ENCODE measurements at regions not wholly inside any gene's neighbourhood (a gene's known extent, or its start where the extent isn't known, plus 50 kb on each side); places are given as distances from the start of the nearest gene placed in this dataset.

DNA sequence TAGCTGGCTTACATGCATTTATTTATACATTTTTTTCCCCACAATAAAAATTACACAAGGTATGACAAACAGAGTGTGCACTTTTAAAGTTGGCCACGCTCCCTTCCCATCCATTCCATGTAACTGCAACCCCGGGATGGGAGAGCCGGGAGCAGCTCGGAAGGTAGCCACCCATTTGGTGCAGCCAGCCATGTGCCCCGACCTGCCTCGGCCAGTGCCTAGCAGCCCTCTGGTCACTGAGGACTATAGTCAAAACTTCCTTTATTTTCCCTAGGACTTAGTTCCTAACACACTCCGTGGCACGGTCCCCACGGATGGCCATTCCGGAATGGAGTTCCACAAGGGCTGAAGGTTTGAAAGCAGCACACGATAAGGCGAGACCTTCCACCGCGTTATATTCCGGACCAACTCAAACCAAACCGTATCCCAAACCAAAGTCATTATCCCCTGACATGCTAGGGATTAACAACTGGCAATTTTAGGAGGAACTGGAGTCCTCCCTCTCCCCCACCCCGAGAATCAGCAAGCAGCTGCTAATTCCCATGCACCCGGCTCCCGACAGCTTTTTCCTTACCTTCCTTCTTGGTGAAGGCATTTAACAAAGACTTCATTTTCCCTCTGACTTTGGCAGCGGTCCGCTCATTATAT is 426.4 kb downstream of the SHANK2 start:
- TF ChIP-seq, protein P1, sequence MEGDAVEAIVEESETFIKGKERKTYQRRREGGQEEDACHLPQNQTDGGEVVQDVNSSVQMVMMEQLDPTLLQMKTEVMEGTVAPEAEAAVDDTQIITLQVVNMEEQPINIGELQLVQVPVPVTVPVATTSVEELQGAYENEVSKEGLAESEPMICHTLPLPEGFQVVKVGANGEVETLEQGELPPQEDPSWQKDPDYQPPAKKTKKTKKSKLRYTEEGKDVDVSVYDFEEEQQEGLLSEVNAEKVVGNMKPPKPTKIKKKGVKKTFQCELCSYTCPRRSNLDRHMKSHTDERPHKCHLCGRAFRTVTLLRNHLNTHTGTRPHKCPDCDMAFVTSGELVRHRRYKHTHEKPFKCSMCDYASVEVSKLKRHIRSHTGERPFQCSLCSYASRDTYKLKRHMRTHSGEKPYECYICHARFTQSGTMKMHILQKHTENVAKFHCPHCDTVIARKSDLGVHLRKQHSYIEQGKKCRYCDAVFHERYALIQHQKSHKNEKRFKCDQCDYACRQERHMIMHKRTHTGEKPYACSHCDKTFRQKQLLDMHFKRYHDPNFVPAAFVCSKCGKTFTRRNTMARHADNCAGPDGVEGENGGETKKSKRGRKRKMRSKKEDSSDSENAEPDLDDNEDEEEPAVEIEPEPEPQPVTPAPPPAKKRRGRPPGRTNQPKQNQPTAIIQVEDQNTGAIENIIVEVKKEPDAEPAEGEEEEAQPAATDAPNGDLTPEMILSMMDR (IDR thresholded peaks at IDR 0.05): no peak
- no peaks in the 10 kb centered on the region for H3K27me3 ChIP-seq
- H3K36me3 ChIP-seq: no peaks in the 10 kb centered on the region
- DNase-seq (ENCODE audit: low spot score): no peak
- H3K9me3 ChIP-seq: no peaks in the 10 kb centered on the region
- H3K27ac ChIP-seq: no peak overlapping the region
- H3K4me3 ChIP-seq: peak overlapping the region in 1 of 2 donors; percentile 25
- H3K4me1 ChIP-seq: peaks cover 0 to 8% of the 10 kb centered on the region in 2 donors

DNA sequence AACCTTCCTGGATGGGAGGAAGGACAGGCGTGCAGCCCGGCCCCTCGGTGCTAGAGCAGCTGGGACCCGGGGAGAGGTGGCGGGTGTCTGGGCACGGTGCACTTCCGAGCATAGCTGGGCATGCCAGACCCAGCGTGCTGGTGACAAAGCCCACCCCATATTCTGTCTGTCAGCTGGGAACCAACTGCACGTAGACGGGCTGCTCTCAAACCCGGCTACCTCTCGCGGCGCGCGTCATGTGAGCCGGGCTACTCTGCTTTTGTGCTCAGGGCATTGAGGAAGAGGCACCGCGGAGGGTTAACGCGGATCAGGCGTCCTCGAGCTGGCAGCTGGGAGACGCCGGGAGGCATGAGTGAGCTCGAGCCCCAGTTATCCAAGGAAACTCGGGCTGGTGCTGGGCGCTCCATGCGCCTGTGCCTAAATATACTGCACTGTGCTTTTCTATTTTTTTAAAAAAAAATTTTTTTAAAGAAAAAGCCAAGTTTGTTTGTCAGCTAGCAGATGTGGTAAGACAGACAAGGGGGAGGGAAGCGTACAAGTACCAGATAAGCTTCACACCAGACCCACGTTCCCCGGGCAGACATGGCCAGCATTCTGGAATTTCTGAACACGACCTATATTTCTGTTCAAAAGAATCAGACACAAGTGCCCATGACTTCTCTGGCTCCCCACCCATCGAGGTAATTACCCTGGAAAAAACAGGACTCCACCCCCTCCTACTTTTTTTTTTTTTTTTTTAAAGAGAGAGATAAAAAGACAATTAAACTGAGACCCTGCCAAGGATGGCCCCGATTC is 425.6 kb downstream of the SHANK2 start:
- no peaks in the 10 kb centered on the region for H3K27me3 ChIP-seq
- no peak for DNase-seq (ENCODE audit: low spot score)
- H3K4me3 ChIP-seq: peak overlapping the region in 1 of 2 donors; percentile 25

DNA sequence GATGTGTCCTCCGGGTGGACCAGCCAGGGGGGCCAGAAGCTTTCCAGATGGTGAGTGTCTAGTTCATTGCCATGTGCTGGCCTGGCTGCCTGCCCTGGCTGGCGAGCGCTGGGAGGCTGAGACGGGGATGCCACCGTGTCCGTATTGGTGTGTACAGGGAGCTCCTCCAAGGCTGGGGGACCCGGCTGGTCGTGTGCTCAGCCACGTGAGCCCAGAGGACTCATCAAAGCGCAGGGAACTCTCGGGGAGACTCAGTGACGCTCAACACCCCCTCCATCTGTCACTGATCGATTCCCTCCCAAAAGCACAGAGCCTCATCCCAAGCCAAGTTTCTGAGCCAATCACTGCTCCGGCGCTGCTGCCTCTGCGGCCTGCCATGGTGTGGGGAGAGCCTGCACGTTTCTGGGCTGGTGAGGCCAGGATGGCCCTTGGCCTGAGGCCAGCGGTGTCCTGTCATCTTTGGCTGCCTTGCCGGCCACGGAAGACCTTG is 423.7 kb downstream of the SHANK2 start:
- Histone ChIP-seq H3K4me3 (no peak overlapping the region), H3K4me1 (peaks cover 0 to 8% of the 10 kb centered on the region in 2 donors), H3K9me3 (no peaks in the 10 kb centered on the region), H3K27ac (no peak overlapping the region), H3K27me3 (no peaks in the 10 kb centered on the region), H3K36me3 (no peaks in the 10 kb centered on the region)
- no peak for DNase-seq (ENCODE audit: low spot score)
- TF ChIP-seq, protein P1 (IDR thresholded peaks at IDR 0.05): no peak

More for the DNA sequence above, 425.6 kb downstream of the SHANK2 start:
- no peak overlapping the region for H3K27ac ChIP-seq
- peaks cover 0 to 8% of the 10 kb centered on the region in 2 donors for H3K4me1 ChIP-seq
- no peaks in the 10 kb centered on the region for H3K9me3 ChIP-seq
- TF ChIP-seq, protein P1 (IDR thresholded peaks at IDR 0.05): no peak
- no peaks in the 10 kb centered on the region for H3K36me3 ChIP-seq

DNA sequence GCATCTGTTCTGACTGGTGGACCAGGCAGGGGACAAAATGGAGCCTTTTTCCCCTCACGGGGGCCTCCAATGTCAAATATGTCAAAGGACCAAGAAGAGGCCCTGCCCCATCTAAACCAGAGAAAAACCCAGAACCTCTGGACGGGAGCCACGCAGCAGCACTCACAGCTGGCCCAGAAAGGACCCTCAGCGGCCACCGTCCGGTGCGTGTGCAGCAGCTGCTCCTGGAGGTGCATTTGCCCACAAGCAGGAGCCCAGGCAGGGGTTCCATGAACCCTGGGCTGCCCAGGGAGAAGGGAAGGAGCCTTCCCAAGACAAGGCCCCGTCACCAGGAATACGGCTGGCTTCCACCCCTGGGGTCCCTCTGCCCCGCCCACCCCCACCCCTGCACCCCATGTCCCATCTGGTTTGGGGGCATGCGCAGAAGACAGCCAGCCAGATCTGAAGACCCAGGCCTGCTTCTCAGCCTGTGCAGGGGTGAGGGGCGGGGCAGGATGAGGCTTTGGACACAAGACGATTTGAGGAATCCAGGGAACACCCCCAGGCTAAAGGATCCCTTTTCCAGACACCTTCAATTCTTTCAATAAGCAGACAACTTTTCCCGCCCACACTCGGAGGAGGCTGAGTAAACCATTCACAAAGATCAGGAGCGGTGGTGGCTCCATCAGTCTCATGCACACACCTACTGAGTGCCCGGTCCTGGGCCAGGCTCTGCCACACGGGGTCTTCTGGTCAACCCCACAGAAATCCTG is 423.1 kb downstream of the SHANK2 start:
- Histone ChIP-seq H3K27ac (no peak overlapping the region), H3K27me3 (no peaks in the 10 kb centered on the region), H3K4me3 (no peak overlapping the region), H3K4me1 (peaks cover 0 to 8% of the 10 kb centered on the region in 2 donors), H3K9me3 (no peaks in the 10 kb centered on the region), H3K36me3 (no peaks in the 10 kb centered on the region)
- TF ChIP-seq, protein P1 (IDR thresholded peaks at IDR 0.05): no peak
- DNase-seq (ENCODE audit: low spot score): no peak

DNA sequence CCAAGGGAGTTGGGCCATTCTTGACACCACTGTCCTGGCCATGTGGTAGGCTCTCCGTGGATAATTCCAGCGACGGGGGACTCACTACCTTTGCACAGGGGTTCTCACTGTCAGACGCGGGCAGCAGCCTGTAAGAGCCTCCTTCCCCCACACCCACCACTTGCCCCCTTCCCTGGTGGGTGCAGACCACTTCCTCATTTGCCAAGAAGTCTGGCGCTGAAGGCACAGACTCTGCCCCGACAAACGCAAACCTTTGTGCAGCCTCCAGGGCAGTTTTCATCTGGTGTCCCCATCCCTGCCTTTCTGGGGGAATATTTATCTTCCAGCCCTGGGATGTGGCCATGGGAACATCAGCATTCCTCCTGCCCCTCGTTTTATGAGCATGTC is 422.5 kb downstream of the SHANK2 start:
- Histone ChIP-seq H3K4me1 (peaks cover 0 to 8% of the 10 kb centered on the region in 2 donors), H3K4me3 (no peak overlapping the region), H3K9me3 (no peaks in the 10 kb centered on the region), H3K27ac (no peak overlapping the region), H3K27me3 (no peaks in the 10 kb centered on the region), H3K36me3 (no peaks in the 10 kb centered on the region)
- TF ChIP-seq, protein P1 (IDR thresholded peaks at IDR 0.05): no peak
- no peak for DNase-seq (ENCODE audit: low spot score)

Measured in right atrium auricular region (tissue), 2 donors.